Upper lobe of left lung (tissue), 6 donors: ENCODE measurements at regions not wholly inside any gene's neighbourhood (a gene's known extent, or its start where the extent isn't known, plus 50 kb on each side); places are given as distances from the start of the nearest gene placed in this dataset.

Experiments
- ATAC-seq, 2 donors: fragments of 200-7000 bp; cut with Tn5 transposase; one replicate each; pipeline ENCODE4 v1.9.1; 2022; ENCODE audit warnings: mild to moderate bottlenecking in 2 of 2, moderate library complexity in 2 of 2; ENCODE audit not compliant: low FRiP score in 2 of 2
- DNase-seq, 2 donors: peaks; one replicate each; pipeline ENCODE4 v3.0.0-alpha.2; 2019 to 2020
- H3K27ac ChIP-seq, 4 donors: fragments of 200-600 bp; sonication (generic); one replicate each; pipeline ENCODE4 v1.5.1; 2016 to 2019
- H3K27me3 ChIP-seq, 4 donors: fragments of 200-600 bp; sonication (generic); one replicate each; pipeline ENCODE4 v1.5.1; 2017 to 2019
- H3K36me3 ChIP-seq, 4 donors: fragments of 200-600 bp; sonication (generic); one replicate each; pipeline ENCODE4 v1.5.1; 2016 to 2019
- H3K4me1 ChIP-seq, 4 donors: fragments of 200-600 bp; sonication (generic); one replicate each; pipeline ENCODE4 v1.5.1; 2018 to 2019
- H3K4me3 ChIP-seq, 4 donors: fragments of 200-600 bp; sonication (generic); one replicate each; pipeline ENCODE4 v1.5.1; 2017 to 2019; ENCODE audit warnings: mild to moderate bottlenecking in 2 of 4, moderate library complexity in 1 of 4
- H3K9me3 ChIP-seq, 4 donors: fragments of 200-600 bp; sonication (generic); one replicate each; pipeline ENCODE4 v1.5.1; 2018 to 2019
- CTCF ChIP-seq, 6 experiments: fragments of 450-650 bp in 4 of 6; fragments of 200-600 bp in 2 of 6; sonication (generic) in 2 of 6; IDR thresholded peaks; one replicate each; pipeline ENCODE4 v1.5.1; 2016 to 2019; ENCODE audit warnings: antibody characterized with exemption in 6 of 6
- EP300 ChIP-seq, 4 donors: sonication (generic); formaldehyde crosslinking; IDR thresholded peaks; one replicate each; pipeline ENCODE4 v1.5.1; 2017; ENCODE audit warnings: antibody characterized with exemption in 4 of 4, control low read depth in 2 of 4
- POLR2A ChIP-seq, 4 donors: fragments of 450-650 bp; IDR thresholded peaks; one replicate each; pipeline ENCODE4 v1.5.1; 2016 to 2017; ENCODE audit warnings: antibody characterized with exemption in 4 of 4, mild to moderate bottlenecking in 2 of 4
- POLR2AphosphoS5 ChIP-seq, 2 donors: sonication (generic); formaldehyde crosslinking; IDR thresholded peaks; one replicate each; pipeline ENCODE4 v1.5.1; 2017; ENCODE audit warnings: antibody characterized with exemption in 2 of 2
- WGBS, 2 donors: methylation state at CpG; one replicate each; pipeline ENCODE4 v1.1.5; 2017 to 2018; 5-methylcytosine and 5-hydroxymethylcytosine counted together
- donor health status: DM: no; HTN: no; CAD: no; lungs with moderate emphysema.
- donor health status: DM: no; HTN: yes; CAD: no; lungs with severe emphysema.

GRCh38 chr13:112202966-112203365, 136.0 kb downstream of the SOX1 start:
- no peak for TF ChIP-seq CTCF (IDR thresholded peaks at IDR 0.05)
- Histone ChIP-seq H3K4me1 (peaks cover 3 to 8% (median 6%) of the 10 kb centered on the region in 4 donors), H3K27ac (no peak overlapping the region), H3K9me3 (no peaks in the 10 kb centered on the region), H3K36me3 (no peaks in the 10 kb centered on the region), H3K4me3 (no peak overlapping the region), H3K27me3 (no peaks in the 10 kb centered on the region)
- 62 to 79% methylated on average over 6 to 10 of the region's 10 CpGs for WGBS, 2 donors
- no peak for DNase-seq
- no peak for ATAC-seq

GRCh38 chr13:112203614-112204013, 136.7 kb downstream of the SOX1 start:
- Histone ChIP-seq H3K27ac (no peak overlapping the region), H3K27me3 (no peaks in the 10 kb centered on the region), H3K36me3 (no peaks in the 10 kb centered on the region), H3K4me1 (peaks cover 3 to 8% (median 6%) of the 10 kb centered on the region in 4 donors), H3K4me3 (no peak overlapping the region), H3K9me3 (no peaks in the 10 kb centered on the region)
- TF ChIP-seq EP300 (IDR thresholded peaks at IDR 0.05) (no peak), POLR2AphosphoS5 (IDR thresholded peaks at IDR 0.05) (no peak), POLR2A (IDR thresholded peaks at IDR 0.05) (no peak), CTCF (IDR thresholded peaks at IDR 0.05) (no peak)
- WGBS, 2 donors: 94 to 96% methylated on average over 5 to 6 of the region's 6 CpGs
- DNase-seq (no peak), ATAC-seq (no peak)

- H3K27ac ChIP-seq: no peak overlapping the region
- H3K4me1 ChIP-seq: peaks cover 3 to 8% (median 6%) of the 10 kb centered on the region in 4 donors
- H3K36me3 ChIP-seq: no peaks in the 10 kb centered on the region
- no peaks in the 10 kb centered on the region for H3K27me3 ChIP-seq
- no peaks in the 10 kb centered on the region for H3K9me3 ChIP-seq
- H3K4me3 ChIP-seq: peak overlapping the region in 2 of 4 donors; percentile 3 to 18
- TF ChIP-seq EP300 (IDR thresholded peaks at IDR 0.05) (no peak), POLR2AphosphoS5 (IDR thresholded peaks at IDR 0.05) (no peak), CTCF (IDR thresholded peaks at IDR 0.05) (no peak), POLR2A (IDR thresholded peaks at IDR 0.05) (no peak)
- ATAC-seq: no peak
- DNase-seq: no peak
- 28 to 29% methylated on average over 28 to 33 of the region's 33 CpGs for WGBS, 2 donors
Measured at GRCh38 chr13:112204346-112205327, 137.7 kb downstream of the SOX1 start.

- Histone ChIP-seq H3K36me3 (no peaks in the 10 kb centered on the region), H3K27ac (no peak overlapping the region), H3K4me3 (no peak overlapping the region), H3K4me1 (peaks cover 3 to 8% (median 6%) of the 10 kb centered on the region in 4 donors), H3K27me3 (no peaks in the 10 kb centered on the region), H3K9me3 (no peaks in the 10 kb centered on the region)
- ATAC-seq (no peak), DNase-seq (no peak)
- 37 to 54% methylated on average over 12 of the region's 12 CpGs for WGBS, 2 donors
- TF ChIP-seq CTCF (IDR thresholded peaks at IDR 0.05) (no peak), EP300 (IDR thresholded peaks at IDR 0.05) (no peak), POLR2A (IDR thresholded peaks at IDR 0.05) (no peak), POLR2AphosphoS5 (IDR thresholded peaks at IDR 0.05) (no peak)
Measured at GRCh38 chr13:112205990-112206389, 139.0 kb downstream of the SOX1 start.
